GM12865 (cell line): ENCODE measurements at regions not wholly inside any gene's neighbourhood (a gene's known extent, or its start where the extent isn't known, plus 50 kb on each side); places are given as distances from the start of the nearest gene placed in this dataset.
A peak's percentile ranks its signal among the peaks of the same experiment; 100 is the strongest.

Experiments
- DNase-seq: peaks from one replicate; pipeline ENCODE4 v3.0.0; 2010; ENCODE audit warnings: low read depth
- H3K4me3 ChIP-seq: 2 replicates; pipeline ENCODE4 v1.5.1; 2011; ENCODE audit warnings: mild to moderate bottlenecking, low read depth, low read length, control low read depth
- CTCF ChIP-seq: IDR thresholded peaks from 2 replicates; pipeline ENCODE4 v1.5.1; 2011; ENCODE audit warnings: low read length, control low read depth, low read depth, inconsistent platforms; ENCODE audit not compliant: insufficient read depth; ENCODE audit errors: missing control alignments

GRCh38 chr12:92539110-92539749, 163.6 kb upstream of the PLEKHG7 start:
- peak overlapping the region; percentile 24 for H3K4me3 ChIP-seq
- no peak for TF ChIP-seq CTCF
- peak; percentile 92 for DNase-seq

DNA sequence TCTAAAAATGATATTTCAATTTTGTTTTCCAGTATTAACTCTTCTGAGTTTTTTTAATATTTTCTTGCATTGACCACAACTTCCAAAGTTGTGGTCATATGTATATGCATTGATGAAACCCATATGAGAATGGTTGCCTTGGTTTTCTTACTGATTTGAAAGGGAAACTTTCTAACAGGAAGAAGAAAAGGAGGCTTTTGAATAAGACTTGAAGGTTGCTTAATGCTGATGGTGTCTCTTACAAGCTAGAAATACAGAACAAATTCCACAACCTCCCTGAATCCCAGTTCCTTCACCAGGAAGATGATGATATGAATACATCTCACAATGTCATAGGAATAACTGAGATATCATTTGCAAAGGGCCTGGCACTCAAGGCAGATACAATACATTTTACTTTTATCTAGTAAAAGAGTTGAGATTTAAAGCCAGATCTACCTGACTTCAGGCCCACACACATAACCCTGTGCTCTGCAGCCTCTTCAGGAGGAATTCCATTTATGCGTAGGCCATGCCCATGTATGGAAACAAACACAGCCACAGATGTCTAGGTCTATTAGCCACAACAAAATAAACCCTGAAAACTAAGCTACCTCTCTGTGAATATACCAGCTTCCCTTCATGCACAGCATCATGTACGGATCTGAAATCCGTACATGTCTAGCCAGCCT, 165.4 kb upstream of the PLEKHG7 start:
- TF ChIP-seq CTCF, result no peak
- H3K4me3 ChIP-seq, result no peak overlapping the region
- peak; percentile 58 for DNase-seq

DNA sequence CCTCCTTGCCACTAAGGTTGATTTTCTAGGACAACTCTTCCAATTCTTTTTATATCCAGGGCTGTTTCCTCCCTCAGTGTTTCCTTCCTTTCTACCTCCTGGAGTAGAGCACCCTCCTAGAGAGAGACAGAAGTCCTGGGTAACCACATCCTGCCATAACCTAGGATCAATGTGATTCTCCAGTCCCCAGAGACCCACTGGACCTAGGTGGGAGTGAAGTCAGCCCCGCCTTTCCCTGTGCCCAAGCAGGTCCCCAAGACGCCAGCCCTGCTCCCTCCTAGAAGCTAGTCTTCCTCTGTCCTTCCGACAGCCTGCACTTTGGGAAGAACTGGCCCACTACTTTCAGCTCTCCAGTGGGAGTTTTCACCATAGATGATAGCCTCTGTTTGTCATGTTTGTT, 166.8 kb upstream of the PLEKHG7 start:
- no peak for TF ChIP-seq CTCF

GRCh38 chr12:92533280-92533890, 169.4 kb upstream of the PLEKHG7 start:
- no peak for TF ChIP-seq CTCF
- H3K4me3 ChIP-seq, result no peak overlapping the region
- DNase-seq, result no peak

More for the DNA sequence above, 166.8 kb upstream of the PLEKHG7 start:
- no peak for DNase-seq
- H3K4me3 ChIP-seq, result no peak overlapping the region

DNA sequence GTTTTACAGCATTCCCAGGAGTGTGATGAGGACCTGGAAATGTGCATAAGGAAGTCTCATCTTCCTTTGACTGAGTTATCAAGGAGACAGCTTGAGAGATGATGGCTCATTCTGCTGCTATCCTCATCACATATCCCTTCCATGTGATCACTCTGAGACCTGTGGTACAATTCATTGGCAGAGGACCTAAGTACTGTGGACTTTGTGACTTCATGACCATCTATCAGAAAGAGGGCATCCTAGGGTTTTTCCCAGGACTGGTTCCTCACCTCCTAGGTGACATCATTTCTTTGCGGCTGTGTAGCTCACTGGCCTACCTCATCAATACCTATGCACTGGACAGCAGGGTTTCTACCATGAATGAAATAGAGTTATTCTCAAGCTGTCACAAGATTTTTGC, 172.1 kb upstream of the PLEKHG7 start:
- no peak for TF ChIP-seq CTCF
- no peak for DNase-seq
- no peak overlapping the region for H3K4me3 ChIP-seq

DNA sequence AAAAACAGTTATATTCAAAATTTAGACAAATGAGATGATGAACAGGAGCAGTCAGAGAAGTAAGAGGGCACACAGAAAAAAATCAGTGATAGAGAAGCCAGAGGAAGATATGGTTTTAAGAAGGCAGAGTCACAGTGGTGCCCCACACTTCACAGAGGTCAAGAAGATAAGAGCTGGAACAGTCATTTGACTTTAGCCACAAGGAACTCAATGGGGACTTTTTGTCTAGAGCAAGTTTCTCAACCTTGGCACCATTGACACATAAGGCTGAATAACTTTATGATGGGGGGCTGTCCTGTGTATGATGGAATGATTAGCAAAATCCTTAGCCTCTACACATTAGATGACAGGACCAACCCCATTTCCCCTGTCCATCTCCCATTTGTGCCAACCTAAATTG, 172.8 kb upstream of the PLEKHG7 start:
- DNase-seq, result peak; percentile 59
- no peak overlapping the region for H3K4me3 ChIP-seq
- no peak for TF ChIP-seq CTCF
